Right ventricle myocardium superior (tissue), 1 donor: ENCODE measurements at regions not wholly inside any gene's neighbourhood (a gene's known extent, or its start where the extent isn't known, plus 50 kb on each side); places are given as distances from the start of the nearest gene placed in this dataset.

Source experiments
- ATAC-seq: fragments of 200-7000 bp; cut with Tn5 transposase; one replicate; pipeline ENCODE4 v1.9.1; 2020; ENCODE audit warnings: mild to moderate bottlenecking; ENCODE audit not compliant: poor library complexity
- DNase-seq: peaks from one replicate; pipeline ENCODE4 v3.0.0-alpha.2; 2020
- intact Hi-C: fragments of 100-400 bp; cut with DNase I; formaldehyde crosslinking; loops from one replicate; pipeline ENCODE4 v1.11.2; 2022
- donor health status: DM: no; HTN: yes; CAD: no; lungs with severe emphysema.

- DNase-seq = no peak
- no peak for ATAC-seq
- intact Hi-C loops = no loop called here
These were observed 247.6 kb upstream of the TNP1 start for GRCh38 chr2:217107480-217107879.

- intact Hi-C loops = no loop called here
- DNase-seq = no peak
- ATAC-seq = no peak
These were observed 246.8 kb upstream of the TNP1 start for GRCh38 chr2:217106650-217107014.

GRCh38 chr2:217105733-217106649 is 246.1 kb upstream of the TNP1 start:
- ATAC-seq (no peak), DNase-seq (no peak)
- intact Hi-C loops = no loop called here

- intact Hi-C loops = no loop called here
- DNase-seq (no peak), ATAC-seq (no peak)
These were observed 244.1 kb upstream of the TNP1 start for GRCh38 chr2:217103752-217104545.

GRCh38 chr2:217102956-217103355 is 243.1 kb upstream of the TNP1 start:
- no peak for DNase-seq
- ATAC-seq = no peak
- intact Hi-C loops = no loop called here

GRCh38 chr2:217101972-217102371 is 242.1 kb upstream of the TNP1 start:
- no peak for DNase-seq
- no peak for ATAC-seq
- intact Hi-C loops = no loop called here

GRCh38 chr2:217099561-217099960 is 239.7 kb upstream of the TNP1 start:
- intact Hi-C loops = no loop called here
- DNase-seq = peak; percentile 51
- peak; percentile 94 for ATAC-seq

- no peak for ATAC-seq
- DNase-seq = no peak
- intact Hi-C loops = no loop called here
These were observed 238.6 kb upstream of the TNP1 start for GRCh38 chr2:217098435-217098834.

- ATAC-seq = no peak
- no peak for DNase-seq
- intact Hi-C loops = no loop called here
These were observed 237.5 kb upstream of the TNP1 start for GRCh38 chr2:217097346-217097745.

GRCh38 chr2:217096474-217097225 is 236.8 kb upstream of the TNP1 start:
- DNase-seq = no peak
- ATAC-seq = no peak
- intact Hi-C loops = no loop called here

GRCh38 chr2:217095511-217096205 is 235.8 kb upstream of the TNP1 start:
- DNase-seq (no peak), ATAC-seq (no peak)
- intact Hi-C loops = no loop called here

GRCh38 chr2:217092710-217093379 is 233.0 kb upstream of the TNP1 start:
- ATAC-seq (peak; percentile 63), DNase-seq (peak; percentile 44)
- intact Hi-C loops = no loop called here

GRCh38 chr2:217091531-217091930 is 231.7 kb upstream of the TNP1 start:
- ATAC-seq = no peak
- intact Hi-C loops = no loop called here

GRCh38 chr2:217090884-217091283 is 231.0 kb upstream of the TNP1 start:
- DNase-seq (no peak), ATAC-seq (no peak)
- intact Hi-C loops = no loop called here

More at GRCh38 chr2:217091531-217091930, 231.7 kb upstream of the TNP1 start:
- no peak for DNase-seq

- DNase-seq = no peak
- ATAC-seq = no peak
- intact Hi-C loops = no loop called here
These were observed 230.2 kb upstream of the TNP1 start for GRCh38 chr2:217090024-217090473.

- intact Hi-C loops = no loop called here
- ATAC-seq = no peak
- no peak for DNase-seq
These were observed 226.9 kb upstream of the TNP1 start for GRCh38 chr2:217086718-217087117.

- intact Hi-C loops = no loop called here
- no peak for DNase-seq
- ATAC-seq = no peak
These were observed 226.2 kb upstream of the TNP1 start for GRCh38 chr2:217086038-217086522.

GRCh38 chr2:217085543-217085942 is 225.7 kb upstream of the TNP1 start:
- intact Hi-C loops = no loop called here
- ATAC-seq (no peak), DNase-seq (no peak)
